ENCODE measurements at regions not wholly inside any gene's neighbourhood (a gene's known extent, or its start where the extent isn't known, plus 50 kb on each side); places are given as distances from the start of the nearest gene placed in this dataset.
"Not testable (repeated sequence)": the region's sequence is repeated elsewhere in the genome, so short reads cannot be mapped to it uniquely, and the experiment has no call there.

- DNase-seq (ENCODE audit: low read depth), result no peak
Measured at GRCh38 chr15:61339516-61339915, 110.4 kb upstream of the RORA start.

DNA sequence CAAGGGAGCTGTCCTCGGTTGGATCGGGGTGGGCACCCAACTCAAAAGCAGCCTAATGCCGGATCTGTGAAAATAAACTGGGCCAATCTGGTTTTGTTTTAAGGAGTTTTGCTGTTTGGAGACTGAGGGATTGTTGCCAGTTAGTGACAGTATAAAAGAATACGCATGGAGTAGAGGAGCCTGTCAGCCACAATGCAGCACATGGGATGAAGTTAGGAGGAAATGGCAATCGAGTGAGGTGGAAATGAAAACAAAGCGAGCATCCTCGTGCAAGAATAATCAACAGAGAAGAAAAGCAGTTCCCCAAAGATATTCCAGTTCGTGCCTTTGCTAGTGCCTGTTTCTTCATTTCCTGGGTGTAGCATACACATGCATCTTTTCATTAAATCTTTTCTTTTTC is 108.4 kb upstream of the RORA start:
- DNase-seq (ENCODE audit: low read depth), result no peak

GRCh38 chr15:61336026-61336638 is 107.0 kb upstream of the RORA start:
- peak; percentile 69 for DNase-seq (ENCODE audit: low read depth)

DNA sequence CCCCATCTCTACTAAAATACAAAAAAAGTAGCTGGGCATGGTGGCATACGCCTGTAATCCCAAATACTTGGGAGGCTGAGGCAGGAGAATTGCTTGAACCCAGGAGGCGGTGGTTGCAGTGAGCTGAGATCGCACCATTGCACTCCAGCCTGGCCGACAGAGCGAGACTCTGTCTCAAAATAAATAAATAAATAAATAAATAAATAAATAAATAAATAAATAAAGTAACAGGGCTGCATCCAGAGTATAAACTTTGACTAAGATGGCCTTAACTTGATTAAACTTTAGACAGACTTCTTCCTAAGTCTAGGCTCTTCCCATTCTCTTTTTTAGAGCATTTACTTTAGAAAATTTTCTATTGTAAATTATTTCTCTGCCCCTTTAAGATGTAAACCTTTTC is 105.6 kb upstream of the RORA start:
- DNase-seq (ENCODE audit: low read depth), result not testable (repeated sequence)

DNA sequence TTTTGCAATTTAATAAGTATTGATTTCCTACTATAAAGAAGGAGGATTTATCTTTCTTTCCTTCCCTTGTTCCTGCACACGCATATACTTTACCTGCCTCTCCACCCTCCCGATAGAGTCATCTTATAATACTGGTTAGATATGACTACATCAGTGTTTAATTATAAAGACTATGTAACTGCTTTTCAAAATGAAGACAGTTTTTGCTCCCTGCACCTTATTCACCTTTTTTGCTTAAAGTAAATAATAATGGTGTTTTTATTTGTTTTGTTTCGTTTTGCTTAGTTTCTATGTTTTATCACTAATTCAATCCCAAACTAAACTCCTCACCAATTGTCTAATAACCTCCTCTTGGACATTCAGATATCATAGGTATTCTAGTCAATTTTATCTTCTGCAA is 101.9 kb upstream of the RORA start:
- no peak for DNase-seq (ENCODE audit: low read depth)

- peak; percentile 10 for DNase-seq (ENCODE audit: low read depth)
Measured at GRCh38 chr15:61327019-61327631, 98.0 kb upstream of the RORA start.

DNA sequence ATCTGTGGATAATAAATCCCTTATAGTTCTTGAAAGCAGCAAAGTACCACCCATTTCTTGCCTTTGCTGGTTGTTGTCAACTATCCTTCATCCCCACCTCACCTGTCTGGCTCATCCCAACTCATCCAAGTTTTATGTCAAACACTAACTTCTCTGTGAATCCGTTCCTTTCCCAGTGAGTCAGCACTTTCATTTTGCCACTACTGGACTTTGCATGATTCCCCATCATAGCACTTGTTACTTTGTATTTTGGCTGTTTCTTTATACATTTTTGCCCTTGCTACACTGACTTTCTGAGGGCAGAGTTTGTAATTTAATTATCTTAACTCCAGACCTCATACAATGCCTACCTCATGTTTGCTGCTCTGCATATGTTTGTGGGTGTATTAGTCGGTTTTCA is 90.8 kb upstream of the RORA start:
- no peak for DNase-seq (ENCODE audit: low read depth)

DNA sequence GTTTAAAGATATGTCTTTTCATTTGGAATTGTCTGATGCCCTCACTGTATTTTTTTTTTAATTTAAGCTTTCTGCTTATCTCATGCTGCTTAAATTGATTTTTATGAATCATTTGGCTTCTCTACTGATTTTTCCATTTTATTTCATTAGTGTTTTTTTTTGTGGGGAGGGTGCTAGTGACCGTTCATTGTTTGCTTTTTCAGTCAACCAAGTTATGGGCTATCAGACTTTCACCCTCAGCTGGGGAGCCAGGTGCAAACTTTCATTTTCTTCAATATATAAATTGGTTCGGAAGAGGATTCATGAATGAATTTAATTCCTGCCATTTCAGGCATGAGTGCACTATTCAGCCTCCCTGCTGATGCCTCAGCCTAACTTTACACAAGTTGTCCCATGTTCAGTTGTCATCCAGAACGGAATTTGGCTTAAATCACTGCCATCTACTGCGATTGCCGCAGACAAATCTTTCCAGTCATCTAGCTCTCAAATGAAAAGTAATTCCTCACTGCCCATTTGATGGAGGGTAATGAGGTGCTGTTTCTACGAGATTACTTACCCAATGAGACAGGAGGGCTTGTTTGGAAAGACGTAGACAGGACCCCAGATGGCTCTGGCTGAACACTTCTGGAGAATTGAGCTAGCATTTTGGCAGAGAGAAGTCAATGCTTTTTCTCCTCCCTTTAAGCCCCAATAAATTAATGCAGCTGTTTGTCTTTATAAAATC is 89.9 kb upstream of the RORA start:
- DNase-seq (ENCODE audit: low read depth), result no peak

- DNase-seq (ENCODE audit: low read depth), result no peak
Measured at GRCh38 chr15:61318301-61318700, 89.2 kb upstream of the RORA start.

DNA sequence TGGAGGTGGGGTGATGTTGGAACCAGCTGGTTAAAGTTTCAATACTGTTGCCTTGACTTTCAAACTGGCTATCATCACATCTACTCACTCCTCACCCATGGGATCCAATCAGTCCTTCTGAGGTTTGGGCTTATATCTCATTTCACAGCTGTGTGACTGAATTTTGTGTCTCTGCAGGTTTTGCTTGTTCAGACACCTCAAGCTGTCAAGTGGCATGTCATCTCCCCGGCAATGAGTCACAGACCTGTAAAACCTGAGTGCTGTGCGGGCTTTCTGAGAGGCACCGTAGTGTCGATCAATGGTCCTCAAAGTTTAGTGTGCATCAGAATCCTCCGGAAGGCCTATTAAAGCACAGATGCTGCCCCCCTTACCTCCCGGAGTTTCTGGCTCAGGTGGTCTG is 86.4 kb upstream of the RORA start:
- DNase-seq (ENCODE audit: low read depth), result no peak

GRCh38 chr15:61314427-61314826 is 85.3 kb upstream of the RORA start:
- no peak for DNase-seq (ENCODE audit: low read depth)

GRCh38 chr15:61309617-61310016 is 80.5 kb upstream of the RORA start:
- no peak for DNase-seq (ENCODE audit: low read depth)

- no peak for DNase-seq (ENCODE audit: low read depth)
Measured at GRCh38 chr15:61309031-61309511, 80.0 kb upstream of the RORA start.

GRCh38 chr15:61308437-61308836 is 79.3 kb upstream of the RORA start:
- DNase-seq (ENCODE audit: low read depth), result no peak

DNA sequence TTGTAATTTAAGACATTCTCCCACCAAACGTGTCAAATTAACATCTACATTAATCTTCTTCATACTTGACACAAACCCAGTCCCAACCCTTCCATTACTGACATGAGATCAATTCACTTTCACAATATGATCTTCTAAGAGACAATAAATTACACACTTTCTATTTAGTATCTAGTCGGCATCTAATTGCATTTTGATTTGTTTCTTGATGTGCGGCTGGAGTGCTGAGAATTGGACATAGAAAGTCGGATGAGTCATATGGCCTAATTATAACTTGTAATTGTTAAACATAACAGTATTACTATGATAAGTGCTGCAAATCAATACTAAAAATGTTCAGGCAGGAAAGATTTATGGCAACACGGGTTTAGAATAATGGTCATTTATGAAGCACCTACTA is 78.4 kb upstream of the RORA start:
- no peak for DNase-seq (ENCODE audit: low read depth)

- no peak for DNase-seq (ENCODE audit: low read depth)
Measured at GRCh38 chr15:61301701-61302100, 72.6 kb upstream of the RORA start.

DNA sequence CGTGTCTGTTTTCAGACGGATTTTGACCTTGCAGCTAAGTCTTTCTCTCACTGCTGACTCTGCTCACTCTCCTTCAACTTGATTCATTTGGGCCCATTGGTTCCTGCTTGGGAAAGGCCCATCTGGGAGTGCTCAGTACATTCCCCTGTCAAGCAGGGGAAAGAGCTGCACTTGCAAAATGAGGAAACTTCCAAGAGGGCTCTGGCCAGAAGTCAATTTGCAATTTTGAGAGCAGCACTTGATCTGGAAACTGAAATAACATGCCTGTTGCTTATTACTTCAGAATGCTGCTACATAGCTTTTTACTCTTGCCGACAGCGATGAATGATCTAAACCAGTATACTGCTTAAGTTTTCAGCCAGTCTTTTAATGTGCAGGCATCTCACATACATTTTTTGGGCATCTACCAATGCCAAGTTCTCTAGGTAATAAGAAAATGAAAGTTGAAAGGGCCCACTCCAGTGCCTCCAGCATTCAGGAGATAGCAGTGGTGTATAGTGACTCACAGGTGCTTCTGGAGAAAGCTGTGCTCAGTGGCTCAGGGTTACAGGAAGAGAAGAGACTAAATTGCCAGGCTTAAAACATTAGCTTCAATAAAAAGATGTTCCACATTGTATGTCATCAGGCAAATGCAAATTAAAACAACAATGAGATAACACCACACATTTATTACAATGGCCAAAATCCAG is 70.1 kb upstream of the RORA start:
- no peak for DNase-seq (ENCODE audit: low read depth)

DNA sequence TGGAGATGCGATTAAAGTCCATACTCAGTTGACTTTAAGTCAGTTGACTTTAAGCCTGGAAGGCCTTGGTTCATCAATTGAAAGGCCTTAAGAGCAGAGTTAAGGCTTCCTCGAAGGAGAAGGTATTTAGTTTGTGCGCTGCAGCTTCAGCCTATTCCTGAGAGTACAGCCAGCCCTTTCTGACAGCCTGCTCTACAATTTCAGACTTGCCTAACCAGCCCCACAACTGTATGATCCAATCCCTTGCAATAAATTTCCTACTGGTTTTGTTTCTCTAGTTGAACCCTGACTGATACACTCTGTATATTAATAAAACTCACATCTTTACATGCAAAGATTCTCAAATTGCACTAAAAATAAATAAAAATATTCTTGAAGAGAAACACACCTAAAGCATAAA is 66.1 kb upstream of the RORA start:
- DNase-seq (ENCODE audit: low read depth), result no peak

DNA sequence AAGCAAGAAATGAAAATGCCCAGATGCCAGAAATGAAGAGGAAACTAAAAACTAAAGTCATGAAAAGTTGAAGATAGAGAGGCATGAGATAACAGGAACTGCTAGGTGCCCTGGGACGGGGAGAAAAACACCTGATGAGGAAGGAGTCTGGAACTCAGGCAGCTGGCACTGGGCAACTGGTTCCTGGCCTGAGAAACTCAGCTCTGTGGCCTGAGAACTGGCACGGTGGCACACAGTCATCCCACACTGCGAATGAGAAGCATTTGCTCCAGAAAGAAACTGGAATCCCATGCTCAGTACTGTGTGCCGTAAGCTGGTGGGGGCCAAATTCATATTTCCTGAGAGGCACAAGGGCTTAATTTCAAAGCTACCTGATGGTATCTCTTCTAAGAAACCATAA is 53.6 kb upstream of the RORA start:
- no peak for DNase-seq (ENCODE audit: low read depth)

DNA sequence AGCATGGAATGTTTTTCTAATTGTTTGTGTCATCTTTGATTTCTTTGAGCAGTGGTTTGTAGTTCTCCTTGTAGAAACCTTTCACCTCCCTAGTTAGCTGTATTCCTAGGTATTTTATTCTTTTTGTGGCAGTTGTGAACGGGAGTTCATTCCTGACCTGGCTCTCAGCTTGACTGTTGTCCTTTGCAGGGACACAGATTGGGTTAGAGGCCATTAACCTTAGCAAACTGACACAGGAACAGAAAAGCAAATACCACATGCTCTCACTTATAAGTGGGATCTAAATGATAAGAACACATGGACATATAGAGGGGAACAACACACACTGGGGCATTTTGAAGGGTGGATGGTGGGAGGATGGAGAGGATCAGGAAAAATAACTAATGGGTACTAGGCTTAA is 52.2 kb upstream of the RORA start:
- no peak for DNase-seq (ENCODE audit: low read depth)
